GM19239 (cell line): ENCODE measurements at regions not wholly inside any gene's neighbourhood (a gene's known extent, or its start where the extent isn't known, plus 50 kb on each side); places are given as distances from the start of the nearest gene placed in this dataset.

ENCODE experiments used
- DNase-seq: peaks from one replicate; pipeline ENCODE4 v3.0.0; 2011; ENCODE audit warnings: low spot score; ENCODE audit not compliant: insufficient read length
- FAIRE-seq: peaks from 2 replicates; lab custom pipeline; 2011; peaks lifted over from hg19 to GRCh38; lab: Jason Lieb, UNC

DNA sequence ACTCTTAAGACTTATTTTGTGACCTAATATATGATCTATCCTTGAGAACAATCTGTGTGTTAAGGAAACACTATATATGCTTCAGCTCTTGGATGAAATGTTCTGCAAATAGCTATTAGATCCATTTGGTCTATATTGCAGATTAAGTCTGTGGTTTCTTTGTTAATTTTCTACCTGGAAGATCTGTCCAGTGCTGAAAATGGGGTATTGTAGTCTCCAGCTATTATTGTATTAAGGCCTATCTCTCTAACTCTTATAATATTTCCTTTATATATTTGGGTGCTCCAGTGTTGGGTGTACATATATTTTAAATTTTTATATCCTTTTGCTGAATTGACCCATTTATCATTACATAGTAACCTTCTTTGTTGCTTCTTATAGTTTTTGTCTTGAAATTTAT lies 992.7 kb upstream of the CDH2 start:
- no peak for FAIRE-seq
- no peak for DNase-seq

DNA sequence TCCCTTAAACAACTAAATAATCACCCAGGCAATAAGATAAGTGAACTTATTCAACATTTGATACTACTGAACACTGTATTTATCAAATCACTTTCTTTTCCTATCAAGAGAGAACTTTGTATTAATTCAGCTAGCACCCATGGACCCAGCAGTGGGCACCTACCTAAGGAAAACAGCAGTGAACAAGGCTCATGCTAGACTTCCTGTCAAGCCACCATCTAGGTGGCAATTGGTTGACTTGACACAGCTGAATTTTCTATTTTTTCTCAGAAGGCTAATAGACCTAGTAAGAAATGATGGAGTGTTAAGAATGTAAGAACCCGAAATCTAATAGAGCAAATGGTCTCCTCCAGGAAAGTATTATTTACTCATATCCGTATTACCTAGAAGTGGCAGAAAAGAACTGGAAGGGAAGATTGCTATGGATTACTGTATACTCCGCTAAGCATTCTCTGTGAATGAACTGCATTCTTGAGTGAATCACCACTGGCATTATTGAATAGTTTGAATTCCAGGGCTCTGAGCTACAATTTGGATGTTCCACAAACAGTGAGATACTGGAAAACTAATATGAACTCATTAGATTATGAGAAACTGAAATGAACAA lies 988.2 kb upstream of the CDH2 start:
- FAIRE-seq, result no peak
- no peak for DNase-seq

DNA sequence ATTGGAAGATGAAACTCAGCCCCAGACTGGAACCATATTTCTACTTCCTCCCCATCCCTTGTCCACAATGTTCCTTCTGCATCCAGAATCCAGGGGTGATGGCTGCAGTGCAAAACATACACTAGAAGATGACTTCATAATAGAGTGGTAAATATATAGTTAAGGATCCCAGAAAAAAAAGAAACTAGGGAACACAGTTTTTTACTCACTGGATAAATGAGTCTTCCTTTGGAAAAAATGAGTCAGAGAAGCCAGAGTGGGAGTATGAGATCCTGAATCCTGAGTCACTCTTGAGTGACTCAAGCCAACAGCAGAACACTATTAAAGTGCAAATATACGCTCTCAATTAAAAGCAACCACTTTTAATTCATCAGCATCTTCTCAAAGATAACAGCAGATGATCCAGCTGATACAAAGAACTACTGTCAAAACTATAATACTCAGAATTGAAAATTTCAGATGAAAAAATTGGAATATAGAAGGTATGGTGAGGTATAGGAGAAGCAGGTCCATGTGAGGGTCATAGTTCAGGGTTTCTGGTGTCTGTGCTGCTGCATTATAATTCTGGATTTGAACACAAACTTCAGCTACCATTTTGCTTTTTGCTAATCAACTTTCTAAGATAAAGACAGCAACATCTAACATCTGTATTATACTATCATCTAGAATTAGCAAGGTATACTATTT lies 987.2 kb upstream of the CDH2 start:
- no peak for DNase-seq
- FAIRE-seq, result no peak

- no peak for FAIRE-seq
- DNase-seq, result no peak
These were observed 986.7 kb upstream of the CDH2 start for GRCh38 chr18:29163596-29163995.

GRCh38 chr18:29161429-29161828 lies 984.5 kb upstream of the CDH2 start:
- FAIRE-seq (no peak), DNase-seq (no peak)

DNA sequence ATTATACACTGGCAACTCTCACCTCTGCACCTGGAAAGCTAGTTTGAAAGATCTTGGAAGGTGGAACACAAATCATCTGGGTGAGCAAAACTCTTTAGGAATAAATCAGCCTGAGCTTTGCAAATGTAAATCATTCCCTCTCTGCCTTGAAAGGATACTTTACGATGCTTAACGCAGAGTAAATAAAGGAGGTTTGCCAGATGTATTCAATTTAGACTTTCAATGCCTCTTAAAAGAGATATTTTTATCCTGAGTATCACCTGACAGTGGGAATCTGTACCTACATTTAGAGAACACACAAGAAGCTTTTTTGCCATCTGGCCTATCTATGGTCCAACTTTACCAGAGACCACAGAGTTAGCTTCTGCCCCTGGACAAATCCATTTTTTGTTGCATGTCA lies 983.2 kb upstream of the CDH2 start:
- FAIRE-seq (no peak), DNase-seq (no peak)

DNA sequence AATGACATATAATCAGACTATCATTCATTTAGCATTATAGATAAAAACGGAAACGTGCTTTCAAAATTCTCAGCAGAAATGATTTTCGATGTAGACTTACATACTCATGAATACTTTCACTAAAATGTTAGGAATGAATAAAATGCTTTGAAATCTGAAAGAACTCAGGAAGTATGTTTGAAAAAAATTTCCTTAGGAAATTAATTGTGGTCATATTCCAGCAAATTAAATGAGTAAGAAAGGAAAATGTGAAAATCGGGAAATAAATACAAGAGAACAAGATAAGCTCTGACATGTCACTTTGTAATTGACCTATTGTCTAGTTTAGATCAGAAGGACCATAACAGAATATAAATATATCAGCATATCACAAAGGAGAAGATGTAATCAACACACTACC lies 981.0 kb upstream of the CDH2 start:
- DNase-seq (no peak), FAIRE-seq (no peak)

DNA sequence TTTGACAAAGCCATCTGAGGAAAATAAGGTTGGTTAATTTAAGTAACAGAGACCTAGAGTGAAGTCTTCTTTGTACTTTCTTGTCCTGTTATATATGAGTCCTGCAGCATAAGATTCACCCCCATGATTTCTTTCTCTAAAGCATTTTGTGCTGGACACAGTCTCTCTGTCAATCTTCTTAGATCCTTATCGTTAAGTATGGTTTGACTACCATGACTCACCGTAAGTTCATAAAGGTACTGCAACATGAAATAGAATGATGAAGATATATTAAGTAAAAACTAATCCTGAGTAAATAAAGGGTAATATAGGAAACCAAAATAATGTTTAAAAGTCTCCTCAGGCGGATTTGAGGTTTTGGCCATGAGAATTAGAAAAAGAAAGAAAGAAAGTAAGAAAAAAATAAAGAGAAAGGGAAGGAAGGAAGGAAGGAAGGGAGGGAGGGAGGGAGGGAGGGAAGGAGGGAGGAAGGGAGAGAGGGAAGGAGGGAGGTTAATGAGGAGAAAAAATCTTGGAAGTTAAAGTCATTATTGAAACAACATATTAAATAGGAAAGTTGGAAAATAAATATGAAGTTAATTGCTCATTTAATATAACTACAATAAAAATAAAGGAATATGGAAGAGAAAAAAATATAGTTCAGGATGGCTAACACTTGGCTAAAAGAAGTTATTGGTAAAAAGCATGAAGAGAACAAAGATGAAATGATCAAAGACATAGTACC lies 980.3 kb upstream of the CDH2 start:
- no peak for FAIRE-seq

DNA sequence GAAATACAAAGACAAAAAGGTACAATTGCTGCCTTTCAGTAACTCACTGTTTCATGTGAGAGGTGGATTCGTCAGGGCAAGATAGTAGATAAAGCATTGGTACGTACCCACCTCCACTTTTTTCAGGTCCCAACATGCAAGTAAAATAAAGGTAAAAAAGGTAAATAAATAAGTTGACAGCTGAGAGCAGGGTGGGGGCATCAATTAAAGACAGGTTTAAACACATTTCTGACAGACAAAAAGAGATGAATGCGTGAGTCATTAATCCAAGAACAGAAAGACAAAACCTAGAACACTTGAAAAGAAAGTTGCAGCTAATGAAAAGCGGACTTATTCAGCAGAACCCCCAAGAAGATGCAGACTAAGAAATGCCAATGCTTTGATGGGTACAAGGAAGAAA lies 979.6 kb upstream of the CDH2 start:
- DNase-seq (no peak), FAIRE-seq (no peak)

More for the DNA sequence above, 980.3 kb upstream of the CDH2 start:
- no peak for DNase-seq

- DNase-seq (no peak), FAIRE-seq (no peak)
These were observed 978.1 kb upstream of the CDH2 start for GRCh38 chr18:29154758-29155725.

DNA sequence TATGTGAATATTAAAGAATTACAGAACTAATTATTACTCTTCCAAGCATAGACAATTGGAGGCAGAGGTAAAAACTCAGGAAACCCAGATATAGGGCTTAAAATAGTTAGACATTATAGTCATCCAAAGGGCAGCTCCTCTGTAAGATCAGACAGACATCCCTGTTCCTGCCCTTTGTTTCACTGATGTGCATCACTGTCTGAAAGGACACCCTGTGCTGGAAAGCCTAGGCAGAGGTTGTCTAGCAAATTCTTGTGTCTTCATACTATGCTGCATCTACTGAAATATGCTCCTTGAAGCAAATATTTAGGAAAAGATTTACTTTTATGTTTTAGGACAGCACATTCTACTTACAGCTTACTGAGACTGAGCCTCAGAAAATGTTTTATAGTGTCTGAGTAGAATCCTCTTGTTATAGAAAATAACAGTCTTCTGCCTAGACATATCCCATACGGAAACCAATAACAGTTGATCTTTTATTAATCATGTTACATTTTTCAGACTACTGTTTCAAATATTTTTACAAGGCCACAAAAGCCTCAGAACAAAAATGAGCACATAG lies 977.3 kb upstream of the CDH2 start:
- DNase-seq, result no peak

GRCh38 chr18:29153091-29153490 lies 976.2 kb upstream of the CDH2 start:
- DNase-seq (no peak), FAIRE-seq (no peak)

More for the DNA sequence above, 977.3 kb upstream of the CDH2 start:
- FAIRE-seq, result no peak

DNA sequence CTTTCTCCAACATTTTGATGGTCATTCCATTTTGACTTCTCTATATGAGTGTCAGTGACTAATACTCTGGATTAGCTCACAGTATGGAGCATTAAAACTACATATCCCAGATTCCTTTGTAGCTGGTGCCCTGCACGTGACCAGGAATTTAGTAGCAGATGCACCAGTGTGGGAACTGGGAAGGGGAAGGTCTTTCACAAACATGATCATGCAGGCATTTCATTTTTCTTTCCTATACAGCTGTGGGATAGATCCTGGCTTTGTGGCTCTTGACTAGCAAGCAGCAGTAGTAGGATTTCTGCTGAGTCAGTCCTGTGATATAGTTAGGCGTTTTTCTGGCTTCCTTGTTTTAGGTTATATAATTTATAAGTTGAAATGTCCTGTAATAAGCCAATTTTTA lies 971.0 kb upstream of the CDH2 start:
- no peak for DNase-seq
- no peak for FAIRE-seq

DNA sequence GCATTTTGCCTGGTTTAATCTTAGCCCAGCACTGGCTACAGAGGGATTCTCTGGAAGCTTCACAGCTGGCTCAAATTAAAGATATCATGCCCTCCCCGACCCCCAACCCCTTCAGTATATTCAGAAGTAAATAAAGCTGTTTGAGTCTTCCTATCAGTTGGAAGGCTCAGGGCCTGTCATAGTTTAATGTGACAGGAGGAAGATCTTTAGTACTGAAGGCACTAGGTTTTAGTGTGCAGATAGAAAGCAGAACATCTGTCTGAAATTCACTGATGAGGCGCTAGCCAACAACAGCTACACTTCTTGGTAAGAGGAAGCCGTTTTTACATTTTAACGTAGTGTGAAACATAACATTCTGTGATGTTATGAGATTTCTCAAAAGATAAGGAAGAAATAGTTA lies 969.1 kb upstream of the CDH2 start:
- no peak for DNase-seq
- no peak for FAIRE-seq

DNA sequence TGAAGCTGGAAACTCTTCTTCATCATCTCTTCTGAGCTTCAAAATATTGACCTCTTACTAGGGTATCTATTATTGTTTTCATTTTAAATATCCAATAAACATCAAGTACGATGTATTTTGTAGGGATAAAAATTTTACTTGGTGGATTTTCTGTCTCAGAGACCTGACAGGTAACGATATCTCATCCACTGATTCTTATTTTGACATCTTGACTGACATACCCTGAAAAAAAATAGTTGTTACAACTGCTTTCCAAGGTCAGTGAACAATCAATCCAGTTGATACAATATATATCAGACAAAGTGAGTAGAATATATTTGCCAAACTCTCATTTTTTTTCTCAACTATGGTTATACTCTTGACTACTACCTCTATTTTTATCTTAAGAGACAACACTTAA lies 963.7 kb upstream of the CDH2 start:
- FAIRE-seq, result no peak

DNA sequence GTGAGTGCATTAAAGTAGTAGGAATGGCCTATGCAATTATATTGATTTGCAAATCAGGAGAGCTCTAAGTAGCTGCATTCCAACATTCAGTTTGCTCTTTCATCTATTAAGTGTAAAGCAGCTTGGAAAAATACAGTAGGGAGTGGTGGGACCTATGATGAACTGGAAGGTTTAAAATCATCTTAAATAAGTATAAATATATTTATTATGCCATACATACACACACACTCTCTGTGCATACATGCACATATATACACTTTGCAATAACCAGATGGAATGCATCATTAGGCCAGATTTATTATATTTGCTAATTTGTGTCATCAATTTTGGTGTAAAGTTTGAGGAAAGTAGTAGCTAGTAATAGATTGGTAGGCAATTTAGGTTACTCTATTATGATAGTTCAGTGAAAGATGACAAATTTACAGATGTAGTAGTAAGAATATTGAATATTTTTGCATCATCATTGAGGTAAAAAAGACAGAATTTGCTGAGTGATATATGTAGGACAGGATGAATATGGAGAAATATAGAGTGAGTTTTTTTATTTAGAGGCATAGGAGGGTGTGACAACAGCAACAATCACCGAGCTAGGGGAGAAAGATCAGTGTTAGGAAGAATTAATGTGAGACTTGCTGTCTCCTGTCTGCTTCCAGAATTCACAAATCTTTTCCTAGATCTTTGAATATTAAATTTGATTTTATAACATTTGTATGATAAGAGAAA lies 961.0 kb upstream of the CDH2 start:
- FAIRE-seq, result no peak
- no peak for DNase-seq

More for the DNA sequence above, 963.7 kb upstream of the CDH2 start:
- DNase-seq, result no peak

GRCh38 chr18:29123706-29124530 lies 947.0 kb upstream of the CDH2 start:
- FAIRE-seq, result no peak
- DNase-seq, result no peak

- DNase-seq, result no peak
- FAIRE-seq, result no peak
These were observed 927.7 kb upstream of the CDH2 start for GRCh38 chr18:29104671-29105070.

GRCh38 chr18:29104227-29104626 lies 927.3 kb upstream of the CDH2 start:
- FAIRE-seq (no peak), DNase-seq (no peak)
